ENCODE measurements at regions not wholly inside any gene's neighbourhood (a gene's known extent, or its start where the extent isn't known, plus 50 kb on each side); places are given as distances from the start of the nearest gene placed in this dataset.
"Not testable (repeated sequence)": the region's sequence is repeated elsewhere in the genome, so short reads cannot be mapped to it uniquely, and the experiment has no call there.

GRCh38 chr6:6091608-6092002 is 84.9 kb upstream of the NRN1 start:
- DNase-seq, result no peak

DNA sequence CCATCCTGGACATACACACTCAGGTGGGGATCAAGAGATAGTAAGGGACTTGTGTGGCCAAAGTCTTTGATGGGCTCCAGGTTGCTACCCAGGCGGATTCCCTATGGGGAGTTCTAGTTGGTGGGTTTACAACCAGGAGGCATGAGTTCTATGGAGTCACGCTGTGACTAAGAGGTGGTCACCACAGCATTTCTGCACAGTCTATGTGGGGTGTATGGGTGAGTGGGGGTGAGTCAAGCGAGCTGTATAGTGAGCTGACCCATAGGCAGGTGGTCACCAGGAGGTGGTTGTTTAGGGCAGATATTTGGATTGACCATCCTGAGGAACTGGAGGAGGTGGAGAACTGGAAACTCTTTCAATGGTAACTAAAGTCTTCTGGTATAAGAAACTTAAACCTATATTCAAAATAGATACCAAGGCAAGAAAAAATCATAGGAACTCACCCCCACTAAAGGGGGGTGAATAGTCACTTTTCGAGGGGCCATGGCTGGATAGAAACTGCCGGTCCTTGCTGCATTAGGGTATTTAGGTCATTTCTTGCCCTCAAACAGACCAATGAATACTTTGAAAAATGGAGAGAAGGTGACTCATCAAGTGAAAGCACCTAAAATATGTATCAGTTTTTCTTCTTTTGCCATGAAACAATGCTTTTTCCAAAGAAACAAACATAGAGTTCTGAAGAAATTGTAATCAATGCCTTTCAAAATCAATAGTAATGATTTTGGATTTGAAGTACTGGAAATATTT is 84.3 kb upstream of the NRN1 start:
- no peak for DNase-seq

- peak in 3 of 51 donors; percentile 0 to 4 (median 3) for DNase-seq
Observed at GRCh38 chr6:6085928-6086668, 79.4 kb upstream of the NRN1 start.

- DNase-seq, result no peak
Observed at GRCh38 chr6:6080975-6081374, 74.2 kb upstream of the NRN1 start.

DNA sequence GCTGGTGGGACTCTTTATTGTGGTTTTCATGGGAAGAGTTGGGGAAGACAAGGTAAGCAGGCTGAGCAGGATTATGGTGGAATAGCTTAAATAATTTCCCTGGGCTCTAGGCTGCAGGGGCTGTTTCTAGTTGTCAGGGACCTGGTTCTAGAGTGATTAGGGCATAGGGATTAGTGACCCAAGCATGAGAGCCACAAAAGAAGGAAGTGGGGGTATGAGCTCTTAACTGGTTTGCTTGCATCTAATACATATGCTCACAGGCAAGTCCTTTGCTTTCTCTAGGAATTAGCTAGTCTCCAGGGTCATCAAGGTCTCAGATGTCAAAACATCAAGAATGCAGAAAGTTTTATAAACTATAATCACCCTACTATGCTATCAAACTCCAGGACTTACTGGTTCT is 67.5 kb upstream of the NRN1 start:
- no peak for DNase-seq

DNA sequence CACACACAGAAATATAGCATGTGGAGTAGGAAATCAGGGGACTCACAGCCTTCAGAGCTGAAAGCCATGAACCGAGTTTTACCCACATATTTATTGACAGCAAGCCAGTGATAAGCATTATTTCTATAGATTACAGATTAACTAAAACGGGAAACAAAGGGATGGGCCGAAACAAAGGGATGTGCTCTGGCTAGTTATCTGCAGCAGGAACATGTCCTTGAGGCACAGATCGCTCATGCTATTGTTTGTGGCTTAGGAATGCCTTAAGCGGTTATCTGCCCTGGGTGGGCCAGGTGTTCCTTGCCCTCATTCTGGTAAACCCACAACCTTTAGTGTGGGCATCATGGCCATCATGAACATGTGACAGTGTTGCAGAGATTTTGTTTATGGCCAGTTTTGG is 61.4 kb upstream of the NRN1 start:
- DNase-seq, result not testable (repeated sequence)

GRCh38 chr6:6058054-6058444 is 51.3 kb upstream of the NRN1 start:
- DNase-seq, result no peak

DNA sequence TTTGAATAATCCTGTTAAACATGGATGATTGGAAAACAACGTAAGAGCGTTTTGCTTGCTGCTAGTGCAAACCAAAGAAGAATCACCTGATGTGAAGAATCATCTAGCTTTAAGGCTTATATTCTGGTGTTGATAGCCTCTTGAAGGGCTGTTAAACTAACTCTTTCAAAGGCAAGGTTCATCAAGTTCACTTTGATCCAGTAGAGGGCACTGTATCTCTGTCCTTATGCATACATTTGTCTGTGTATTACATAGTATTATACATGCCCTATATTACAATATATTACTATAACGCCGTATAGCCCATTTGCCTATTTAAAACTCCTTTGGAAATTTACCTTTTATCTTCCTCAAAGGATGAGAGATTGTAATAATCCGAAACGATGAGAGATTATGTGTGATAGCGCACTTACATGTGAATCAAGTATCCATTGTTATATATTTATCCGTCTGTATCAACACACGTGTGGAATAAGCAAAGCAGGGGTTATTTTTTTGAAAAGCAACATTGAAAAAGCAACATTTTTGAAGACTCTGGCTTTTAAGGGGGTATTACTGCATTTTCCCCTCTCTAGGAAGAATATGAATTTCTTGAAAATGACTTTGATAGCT is 50.8 kb upstream of the NRN1 start:
- peak in 2 of 51 donors; percentile 13 to 44 for DNase-seq

Measured in hypothalamus (tissue), 51 donors.